Kidney glomerular epithelial cell (primary cell): ENCODE measurements at regions not wholly inside any gene's neighbourhood (a gene's known extent, or its start where the extent isn't known, plus 50 kb on each side); places are given as distances from the start of the nearest gene placed in this dataset.

Experiments
- DNase-seq: peaks from one replicate; lab custom pipeline; 2025; lab: John Stamatoyannopoulos, UW

- DNase-seq = peak; percentile 87
Measured at GRCh38 chr16:64892835-64893785, 228.8 kb downstream of the CDH11 start.

- DNase-seq = no peak
Measured at GRCh38 chr16:64889446-64889845, 232.4 kb downstream of the CDH11 start.

- DNase-seq = no peak
Measured at GRCh38 chr16:64887651-64888050, 234.2 kb downstream of the CDH11 start.

- no peak for DNase-seq
Measured at GRCh38 chr16:64882078-64882784, 239.6 kb downstream of the CDH11 start.

- no peak for DNase-seq
Measured at GRCh38 chr16:64880994-64881393, 240.9 kb downstream of the CDH11 start.

GRCh38 chr16:64880006-64880405, 241.9 kb downstream of the CDH11 start:
- DNase-seq = no peak

- no peak for DNase-seq
Measured at GRCh38 chr16:64878940-64879339, 242.9 kb downstream of the CDH11 start.

- DNase-seq = no peak
Measured at GRCh38 chr16:64872101-64872500, 249.8 kb downstream of the CDH11 start.

GRCh38 chr16:64870859-64871258, 251.0 kb downstream of the CDH11 start:
- no peak for DNase-seq

GRCh38 chr16:64869781-64870180, 252.1 kb downstream of the CDH11 start:
- DNase-seq = no peak

- no peak for DNase-seq
Measured at GRCh38 chr16:64866021-64866420, 255.8 kb downstream of the CDH11 start.

- no peak for DNase-seq
Measured at GRCh38 chr16:64865069-64865696, 256.7 kb downstream of the CDH11 start.

- peak; percentile 92 for DNase-seq
Measured at GRCh38 chr16:64864232-64864809, 257.5 kb downstream of the CDH11 start.

- DNase-seq = no peak
Measured at GRCh38 chr16:64858076-64858475, 263.8 kb downstream of the CDH11 start.

GRCh38 chr16:64857411-64857810, 264.5 kb downstream of the CDH11 start:
- no peak for DNase-seq

- no peak for DNase-seq
Measured at GRCh38 chr16:64853551-64853950, 268.3 kb downstream of the CDH11 start.

- DNase-seq = no peak
Measured at GRCh38 chr16:64846966-64847365, 274.9 kb downstream of the CDH11 start.

- DNase-seq = no peak
Measured at GRCh38 chr16:64845071-64845470, 276.8 kb downstream of the CDH11 start.

GRCh38 chr16:64841482-64841881, 280.4 kb downstream of the CDH11 start:
- DNase-seq = no peak

GRCh38 chr16:64841071-64841470, 280.8 kb downstream of the CDH11 start:
- DNase-seq = no peak

- no peak for DNase-seq
Measured at GRCh38 chr16:64830653-64831052, 291.2 kb downstream of the CDH11 start.

GRCh38 chr16:64829678-64830077, 292.2 kb downstream of the CDH11 start:
- DNase-seq = no peak
